ENCODE measurements at regions not wholly inside any gene's neighbourhood (a gene's known extent, or its start where the extent isn't known, plus 50 kb on each side); places are given as distances from the start of the nearest gene placed in this dataset.

DNA sequence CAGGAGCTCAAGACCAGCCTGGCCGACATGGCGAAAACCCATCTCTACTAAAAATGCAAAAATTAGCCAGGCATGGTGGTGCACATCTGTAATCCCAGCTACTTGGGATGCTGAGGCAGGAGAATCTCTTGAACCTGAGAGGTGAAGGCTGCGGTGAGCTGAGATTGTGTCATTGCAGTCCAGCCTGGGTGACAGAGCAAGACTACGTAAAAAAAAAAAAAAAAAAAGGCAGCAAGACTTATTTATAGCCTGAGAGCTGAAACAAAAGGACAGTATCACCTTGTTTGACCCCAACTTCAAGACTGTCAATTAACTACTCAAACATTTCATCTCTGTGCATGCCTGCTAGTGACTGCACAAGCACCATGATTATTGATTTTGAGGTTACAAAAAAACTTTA, 478.9 kb upstream of the GBE1 start:
- DNase-seq: no peak

DNA sequence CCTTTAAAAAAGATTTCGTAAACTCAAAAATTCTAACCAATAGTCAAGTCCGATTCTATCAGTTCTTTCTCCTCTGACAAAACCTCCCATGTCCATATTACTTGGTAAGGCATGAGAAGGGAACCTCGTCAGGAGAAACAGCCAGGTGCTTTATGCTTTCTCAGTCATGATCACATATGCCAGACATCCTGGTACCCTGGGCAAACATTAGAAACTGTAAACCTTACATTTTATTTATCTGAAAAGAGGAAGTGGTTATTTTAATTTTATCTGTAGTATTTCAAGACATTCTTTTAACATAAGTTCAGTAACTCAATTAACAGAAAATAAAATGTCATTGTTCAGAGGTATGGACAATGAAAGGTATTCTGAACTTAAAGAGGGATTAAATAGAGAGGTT, 474.8 kb upstream of the GBE1 start:
- DNase-seq: no peak

- DNase-seq: no peak
Measured at GRCh38 chr3:82229397-82229796, 468.0 kb upstream of the GBE1 start.

GRCh38 chr3:82224661-82225060, 463.2 kb upstream of the GBE1 start:
- no peak for DNase-seq

- DNase-seq: no peak
Measured at GRCh38 chr3:82222401-82222800, 461.0 kb upstream of the GBE1 start.

GRCh38 chr3:82217571-82217970, 456.1 kb upstream of the GBE1 start:
- no peak for DNase-seq

DNA sequence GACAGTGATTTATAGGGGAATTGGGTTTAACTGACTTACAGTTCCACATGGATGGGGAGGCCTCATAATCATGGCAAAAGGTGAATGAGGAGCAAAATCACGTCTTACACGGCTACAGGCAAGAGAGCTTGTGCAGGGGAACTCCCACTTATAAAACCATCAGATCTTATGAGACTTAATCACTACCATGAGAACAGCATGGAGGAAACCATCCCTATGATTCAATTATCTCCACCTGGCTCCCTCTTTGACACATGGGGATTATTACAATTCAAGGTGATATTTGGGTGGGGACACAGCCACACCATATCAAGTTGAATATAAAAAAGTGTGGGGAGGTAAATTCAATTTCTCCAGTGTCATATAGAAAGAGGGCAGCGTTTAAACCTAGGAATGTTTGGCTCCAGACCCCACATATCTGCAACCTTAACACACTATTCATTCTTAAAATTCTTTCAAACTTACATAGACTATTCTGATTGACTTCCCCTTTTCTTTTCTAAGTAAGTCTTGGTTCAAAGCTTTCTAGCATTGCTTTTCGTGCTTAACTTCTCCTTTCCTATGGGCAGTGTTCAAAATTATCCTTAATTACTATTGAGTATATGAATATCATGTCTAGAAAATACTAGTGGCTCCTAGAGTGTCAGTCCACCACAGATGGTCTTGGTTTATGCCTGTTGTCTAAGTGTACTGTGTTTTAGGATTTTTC, 446.7 kb upstream of the GBE1 start:
- DNase-seq: no peak

DNA sequence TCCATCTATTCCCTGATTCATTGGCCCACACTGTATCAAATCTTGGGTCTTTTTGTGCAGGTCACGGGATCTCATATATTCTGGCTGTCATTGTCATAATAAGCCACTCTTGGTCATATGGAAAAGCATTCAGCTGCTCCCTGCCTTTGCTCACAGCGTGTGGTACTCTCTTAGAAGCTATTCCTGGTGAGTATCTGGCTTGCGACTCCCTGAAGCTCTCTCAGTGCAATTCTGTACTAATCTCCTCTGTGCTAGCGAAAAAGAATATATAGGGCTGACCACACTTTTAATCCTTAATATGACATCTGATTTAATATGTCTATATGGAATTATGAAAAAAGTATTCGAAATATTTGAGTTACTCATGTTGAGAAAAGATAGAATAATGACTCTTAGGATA, 440.8 kb upstream of the GBE1 start:
- no peak for DNase-seq

- no peak for DNase-seq
Measured at GRCh38 chr3:82201316-82201715, 439.9 kb upstream of the GBE1 start.

DNA sequence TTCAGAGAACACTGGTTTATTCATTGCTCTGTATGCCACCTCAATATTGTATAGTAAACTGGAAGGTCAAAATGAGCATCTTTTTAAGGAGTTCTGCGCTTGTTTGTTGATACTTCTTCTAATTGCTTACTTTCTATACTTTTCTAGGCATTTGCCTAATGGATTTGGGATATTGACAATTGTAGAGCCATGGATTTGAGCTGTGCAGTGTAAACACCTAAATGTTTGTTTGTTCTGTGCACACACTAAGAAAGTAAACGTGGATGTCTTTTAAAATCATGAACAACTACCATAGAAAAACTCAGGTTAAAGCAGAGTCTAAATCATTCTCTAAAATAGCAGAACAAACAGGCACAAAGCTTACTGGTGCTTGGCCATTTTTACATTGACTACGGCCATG, 436.6 kb upstream of the GBE1 start:
- no peak for DNase-seq

DNA sequence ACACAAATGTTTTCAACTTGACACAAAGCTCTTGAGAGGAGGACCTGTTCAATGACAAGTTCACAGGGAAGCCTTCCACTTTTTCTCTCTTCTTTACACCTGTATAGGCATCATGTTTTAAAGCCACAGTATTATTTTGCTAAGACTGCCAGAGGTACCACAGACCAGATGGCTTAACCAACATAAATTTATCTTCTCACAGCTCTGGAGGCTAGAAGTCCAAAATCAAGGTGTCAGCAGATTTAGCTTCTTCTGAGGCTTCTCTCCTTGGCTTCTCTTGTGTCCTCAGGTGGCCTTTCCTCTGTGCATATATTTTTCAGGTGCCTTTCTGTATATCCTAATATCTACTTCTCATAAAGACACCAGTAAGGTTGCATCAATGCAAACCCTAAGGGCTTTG, 435.2 kb upstream of the GBE1 start:
- DNase-seq: no peak

- no peak for DNase-seq
Measured at GRCh38 chr3:82194870-82195269, 433.4 kb upstream of the GBE1 start.

DNA sequence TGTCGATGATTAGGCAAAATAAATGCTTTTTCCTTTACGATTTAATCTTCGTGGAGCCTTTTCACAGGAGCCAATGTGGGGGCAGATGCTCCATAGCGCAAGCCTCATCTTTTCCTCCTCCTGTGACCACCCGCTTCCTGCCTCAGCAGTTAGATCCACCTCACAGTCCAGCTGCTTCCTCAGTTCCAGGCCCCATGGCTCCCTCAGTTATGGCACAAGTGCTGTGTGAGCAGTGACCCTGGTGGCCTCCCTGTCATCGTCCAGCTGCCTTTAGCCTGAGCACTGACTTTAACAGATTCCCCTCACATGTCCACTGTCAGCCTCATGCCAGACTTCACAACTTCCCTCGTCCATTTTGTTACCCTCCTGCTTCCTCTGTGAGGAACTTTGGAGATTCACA, 424.6 kb upstream of the GBE1 start:
- no peak for DNase-seq

- no peak for DNase-seq
Measured at GRCh38 chr3:82179291-82179690, 417.8 kb upstream of the GBE1 start.

DNA sequence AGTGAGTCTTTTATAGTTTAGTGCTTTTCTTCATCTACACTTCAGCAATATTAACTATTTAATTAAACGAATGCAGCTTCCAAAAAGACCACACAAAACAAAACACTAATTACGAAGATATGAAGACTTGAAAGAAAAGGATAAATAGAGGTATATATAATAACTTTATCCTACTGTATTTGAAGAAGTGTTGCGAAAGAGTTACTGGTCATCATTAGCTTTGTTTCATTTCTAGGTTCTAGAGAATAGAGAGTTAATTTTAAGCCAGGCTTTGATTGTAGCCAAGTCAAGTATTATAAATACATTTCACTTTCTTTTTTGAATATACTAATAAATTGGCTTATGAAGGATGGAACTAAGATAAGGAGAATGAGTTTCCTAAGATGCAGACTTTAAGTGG, 416.8 kb upstream of the GBE1 start:
- DNase-seq: no peak

DNA sequence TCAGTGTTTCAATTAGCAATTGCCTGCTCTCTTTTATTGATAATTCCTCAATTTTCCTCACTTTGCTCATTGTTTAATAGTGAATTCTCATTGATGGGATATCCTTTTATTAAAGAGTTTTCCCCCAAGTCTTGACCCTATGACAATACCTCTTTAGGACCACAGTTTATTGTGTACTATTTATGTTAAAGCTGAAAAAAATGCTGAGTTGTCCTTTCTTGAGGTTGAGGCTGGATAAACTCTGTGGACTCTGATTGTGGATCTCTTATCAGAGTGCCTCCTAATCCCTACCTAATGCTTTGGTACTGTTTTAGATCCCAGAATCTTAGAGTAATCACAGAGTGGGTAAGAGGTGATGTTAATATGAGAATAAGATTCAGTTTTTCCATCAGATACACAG, 416.3 kb upstream of the GBE1 start:
- no peak for DNase-seq

DNA sequence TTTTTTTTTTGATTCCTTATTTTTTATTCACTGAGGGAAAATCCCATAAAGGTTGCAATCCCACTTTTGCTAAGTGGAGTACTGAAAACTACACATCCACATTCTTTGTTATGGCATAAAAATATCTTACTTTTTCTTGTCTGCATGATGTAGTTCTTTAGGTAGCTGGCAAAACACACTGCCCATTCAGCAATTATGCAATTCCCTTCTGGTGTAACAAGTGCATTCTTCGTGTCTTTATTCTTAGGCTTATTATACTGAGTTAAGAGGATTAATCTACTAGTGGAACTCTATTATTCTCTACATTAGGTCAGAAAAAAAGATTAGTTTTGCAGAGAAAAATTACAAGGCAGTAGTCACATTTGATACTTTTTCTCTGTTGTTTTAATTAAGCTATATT, 403.8 kb upstream of the GBE1 start:
- no peak for DNase-seq

GRCh38 chr3:82163907-82164520, 402.6 kb upstream of the GBE1 start:
- DNase-seq: no peak

GRCh38 chr3:82157952-82158351, 396.5 kb upstream of the GBE1 start:
- no peak for DNase-seq

GRCh38 chr3:82153892-82154291, 392.4 kb upstream of the GBE1 start:
- peak; percentile 11 for DNase-seq

- no peak for DNase-seq
Measured at GRCh38 chr3:82145742-82146141, 384.3 kb upstream of the GBE1 start.

DNA sequence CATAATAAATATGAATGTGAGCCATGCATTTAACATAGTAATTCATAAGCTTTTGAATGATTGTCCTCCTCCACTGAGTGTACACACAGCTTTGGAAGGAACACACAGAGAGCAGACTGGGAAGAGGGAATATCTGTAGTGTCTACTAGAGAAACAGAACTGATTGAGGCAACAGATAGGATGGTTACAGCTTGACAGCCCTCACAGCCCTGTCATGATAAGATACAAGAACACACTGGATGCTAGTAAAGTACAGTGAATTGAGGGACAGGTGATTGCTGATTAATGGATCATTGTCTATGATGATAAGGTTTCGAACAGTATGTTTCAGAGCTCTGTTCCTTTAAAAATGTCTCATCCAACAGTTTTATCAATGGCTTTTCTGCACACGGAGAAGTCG, 383.4 kb upstream of the GBE1 start:
- DNase-seq: no peak

DNA sequence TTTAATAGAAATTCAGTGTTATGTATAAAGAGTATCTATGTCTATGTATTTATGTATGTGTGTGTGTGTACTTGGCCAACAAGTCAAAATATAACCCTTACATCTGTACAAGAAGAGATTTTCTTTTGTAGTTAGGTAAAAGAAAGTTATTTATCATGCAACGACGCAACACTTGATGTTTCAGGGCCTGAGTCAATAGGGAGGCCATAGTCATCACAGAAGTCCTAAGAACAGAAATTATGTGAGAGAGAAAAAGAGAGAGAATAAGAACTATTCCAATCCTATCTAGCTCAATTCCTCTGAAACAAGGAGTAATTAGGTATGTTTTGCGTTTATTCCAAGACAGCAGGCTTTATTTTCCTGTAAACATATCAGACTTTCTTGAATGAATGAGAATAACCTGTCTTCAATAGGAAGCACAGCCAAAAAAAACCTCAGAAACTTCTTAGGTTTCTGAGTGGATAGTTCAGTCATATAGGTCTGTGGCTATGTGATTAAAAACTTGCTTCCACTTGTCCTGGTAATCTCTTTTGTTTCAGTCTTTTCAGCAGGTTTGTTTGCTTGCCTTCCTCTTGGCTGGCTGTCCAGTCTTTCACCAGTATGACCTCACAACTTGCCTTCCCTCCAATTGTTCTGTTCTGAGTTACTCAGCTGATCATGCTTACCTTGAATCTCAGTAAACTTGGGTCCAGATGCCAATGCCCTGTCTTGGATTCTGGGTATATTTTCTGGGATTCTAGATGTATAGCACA, 382.4 kb upstream of the GBE1 start:
- no peak for DNase-seq

DNA sequence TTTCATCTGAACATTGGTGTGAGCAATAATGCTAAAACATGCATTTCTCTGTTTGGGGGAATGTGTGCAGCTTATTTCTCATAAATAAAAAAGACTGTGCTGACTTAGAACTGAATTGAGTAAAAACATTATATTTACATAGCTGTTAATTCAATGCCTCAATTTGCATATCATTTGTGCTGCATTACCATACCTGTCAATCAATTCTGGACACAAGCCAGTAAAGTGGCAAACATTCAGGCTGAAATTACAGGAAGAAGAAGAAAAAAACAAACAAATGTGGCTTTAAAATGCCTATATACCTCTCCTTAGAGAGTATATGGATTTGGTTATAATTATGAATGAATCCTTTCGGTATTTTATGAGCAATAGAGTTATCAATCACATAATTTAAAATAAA, 380.1 kb upstream of the GBE1 start:
- no peak for DNase-seq
